Mesenchymal stem cell (in vitro differentiated cells and primary cell): ENCODE measurements at regions not wholly inside any gene's neighbourhood (a gene's known extent, or its start where the extent isn't known, plus 50 kb on each side); places are given as distances from the start of the nearest gene placed in this dataset.

ENCODE experiments used
- DNase-seq: peaks from one replicate; pipeline ENCODE4 v3.0.0-alpha.2; 2013
- H2AFZ ChIP-seq: one replicate; pipeline ENCODE4 v1.6.1; 2013; ENCODE audit warnings: low read depth, mild to moderate bottlenecking, control low read depth, inconsistent platforms, low read length, moderate library complexity
- H2AK5ac ChIP-seq: 2 replicates; pipeline ENCODE4 v1.6.1; 2013; ENCODE audit warnings: low read length, moderate library complexity, mild to moderate bottlenecking, inconsistent platforms; ENCODE audit not compliant: severe bottlenecking
- H2BK120ac ChIP-seq: one replicate; pipeline ENCODE4 v1.6.1; 2013; ENCODE audit warnings: low read depth, mild to moderate bottlenecking, inconsistent platforms, low read length, moderate library complexity
- H2BK12ac ChIP-seq, 2 experiments: one replicate each; pipeline ENCODE4 v1.6.1; 2013; ENCODE audit warnings: inconsistent platforms in 2 of 2, low read length in 2 of 2, mild to moderate bottlenecking in 2 of 2, moderate library complexity in 2 of 2, control low read depth in 1 of 2
- H2BK15ac ChIP-seq: one replicate; pipeline ENCODE4 v1.6.1; 2013; ENCODE audit warnings: mild to moderate bottlenecking, low read depth, inconsistent platforms; ENCODE audit not compliant: poor library complexity, severe bottlenecking
- H2BK5ac ChIP-seq: 2 replicates; pipeline ENCODE4 v1.6.1; 2013; ENCODE audit warnings: low read depth, mild to moderate bottlenecking, low read length, control low read depth, inconsistent platforms; ENCODE audit not compliant: poor library complexity, severe bottlenecking
- H3K14ac ChIP-seq, 2 experiments: one replicate each; pipeline ENCODE4 v1.6.1; 2013; ENCODE audit warnings: inconsistent platforms in 2 of 2, low read length in 2 of 2, control low read depth in 1 of 2, mild to moderate bottlenecking in 1 of 2, moderate library complexity in 1 of 2
- H3K18ac ChIP-seq, 2 experiments: one replicate each; pipeline ENCODE4 v1.6.1; 2013; ENCODE audit warnings: inconsistent platforms in 2 of 2, low read length in 2 of 2, control low read depth in 1 of 2, low read depth in 1 of 2, mild to moderate bottlenecking in 1 of 2
- H3K23ac ChIP-seq, 2 experiments: one replicate each; pipeline ENCODE4 v1.6.1; 2013; ENCODE audit warnings: inconsistent platforms in 2 of 2, low read length in 2 of 2, mild to moderate bottlenecking in 2 of 2, moderate library complexity in 2 of 2, control low read depth in 1 of 2
- H3K27ac ChIP-seq: 2 replicates; pipeline ENCODE4 v1.5.1; 2013; ENCODE audit warnings: mild to moderate bottlenecking, moderate library complexity, low read length, control low read depth, inconsistent platforms; ENCODE audit not compliant: poor library complexity, severe bottlenecking
- H3K27me3 ChIP-seq, 2 experiments: 2 replicates each; pipeline versions ENCODE4 v1.6.1 to v1.7.0; 2013; ENCODE audit warnings: low read length in 2 of 2, mild to moderate bottlenecking in 2 of 2, moderate library complexity in 2 of 2, control low read depth in 1 of 2, inconsistent platforms in 1 of 2; ENCODE audit not compliant: control insufficient read depth in 1 of 2, insufficient read depth in 1 of 2
- H3K36me3 ChIP-seq, 2 experiments: 2 replicates each; pipeline versions ENCODE4 v1.6.1 to v1.7.0; 2013; ENCODE audit warnings: low read length in 2 of 2, control low read depth in 1 of 2, inconsistent platforms in 1 of 2, low read depth in 1 of 2, mild to moderate bottlenecking in 1 of 2; ENCODE audit not compliant: insufficient read depth in 2 of 2, control insufficient read depth in 1 of 2
- H3K4ac ChIP-seq, 2 experiments: one replicate each; pipeline ENCODE4 v1.6.1; 2013; ENCODE audit warnings: inconsistent platforms in 2 of 2, low read length in 2 of 2, mild to moderate bottlenecking in 2 of 2, moderate library complexity in 2 of 2, control low read depth in 1 of 2, low read depth in 1 of 2
- H3K4me1 ChIP-seq: 2 replicates; pipeline ENCODE4 v1.6.1; 2013; ENCODE audit warnings: low read depth, low read length, control low read depth; ENCODE audit not compliant: control insufficient read depth, insufficient read depth
- H3K4me2 ChIP-seq: 2 replicates; pipeline ENCODE4 v1.6.1; 2013; ENCODE audit warnings: low read length, mild to moderate bottlenecking, inconsistent platforms; ENCODE audit not compliant: poor library complexity, severe bottlenecking
- H3K4me3 ChIP-seq, 2 experiments: 2 replicates each; pipeline versions ENCODE4 v1.5.1 to v1.7.0; 2013; ENCODE audit warnings: low read length in 2 of 2, mild to moderate bottlenecking in 2 of 2, control low read depth in 1 of 2, low read depth in 1 of 2; ENCODE audit not compliant: insufficient read depth in 1 of 2
- H3K79me1 ChIP-seq: replicated peaks from 2 replicates; pipeline ENCODE4 v1.6.1; 2013; ENCODE audit warnings: mild to moderate bottlenecking, control low read depth, low read length, inconsistent platforms; ENCODE audit not compliant: poor library complexity, severe bottlenecking
- H3K9ac ChIP-seq: 2 replicates; pipeline ENCODE4 v1.7.0; 2013; ENCODE audit warnings: mild to moderate bottlenecking, low read length, moderate library complexity
- H3K9me3 ChIP-seq: 2 replicates; pipeline ENCODE4 v1.7.0; 2013; ENCODE audit warnings: mild to moderate bottlenecking, low read length; ENCODE audit not compliant: control insufficient read depth
- H4K8ac ChIP-seq: one replicate; pipeline ENCODE4 v1.6.1; 2013; ENCODE audit warnings: inconsistent platforms, mild to moderate bottlenecking, low read length, moderate library complexity
- H4K91ac ChIP-seq: one replicate; pipeline ENCODE4 v1.6.1; 2013; ENCODE audit warnings: mild to moderate bottlenecking, low read length, inconsistent platforms
- WGBS: methylation state at CpG from one replicate; pipeline ENCODE4 v1.1.7; 2013; ENCODE audit warnings: mixed read lengths; 5-methylcytosine and 5-hydroxymethylcytosine counted together

GRCh38 chr2:56117764-56118163 lies 66.0 kb upstream of the CCDC85A start:
- Histone ChIP-seq H4K91ac (no peak overlapping the region), H4K8ac (no peak overlapping the region), H3K27ac (no peak overlapping the region), H3K18ac (no peak overlapping the region), H3K79me1 (no peaks in the 10 kb centered on the region), H3K4me2 (no peak overlapping the region), H2BK15ac (no peak overlapping the region), H3K4me3 (no peak overlapping the region), H3K9me3 (no peaks in the 10 kb centered on the region), H2BK120ac (no peak overlapping the region), H3K4ac (no peak overlapping the region), H2AFZ (no peak overlapping the region), H2AK5ac (no peak overlapping the region), H3K36me3 (no peaks in the 10 kb centered on the region), H3K9ac (no peak overlapping the region), H2BK12ac (no peak overlapping the region), H2BK5ac (no peak overlapping the region), H3K23ac (no peak overlapping the region), H3K27me3 (peaks cover 0 to 32% of the 10 kb centered on the region in 2 experiments), H3K4me1 (no peaks in the 10 kb centered on the region), H3K14ac (no peak overlapping the region)
- DNase-seq: no peak
- 83% methylated on average over 4 of the region's 4 CpGs for WGBS

GRCh38 chr2:56118474-56118873 lies 65.3 kb upstream of the CCDC85A start:
- Histone ChIP-seq H3K4me3 (no peak overlapping the region), H3K4me1 (no peaks in the 10 kb centered on the region), H2BK12ac (no peak overlapping the region), H3K27ac (no peak overlapping the region), H4K8ac (no peak overlapping the region), H2BK5ac (no peak overlapping the region), H3K14ac (no peak overlapping the region), H3K4ac (no peak overlapping the region), H2AFZ (no peak overlapping the region), H2BK120ac (no peak overlapping the region), H3K23ac (no peak overlapping the region), H3K79me1 (no peaks in the 10 kb centered on the region), H2AK5ac (no peak overlapping the region), H3K9me3 (no peaks in the 10 kb centered on the region), H3K9ac (no peak overlapping the region), H3K4me2 (no peak overlapping the region), H4K91ac (no peak overlapping the region), H3K36me3 (no peaks in the 10 kb centered on the region), H3K18ac (no peak overlapping the region), H2BK15ac (no peak overlapping the region), H3K27me3 (peaks cover 0 to 32% of the 10 kb centered on the region in 2 experiments)
- 79% methylated on average over 4 of the region's 4 CpGs for WGBS
- no peak for DNase-seq

GRCh38 chr2:56121995-56122394 lies 61.8 kb upstream of the CCDC85A start:
- no peak overlapping the region for H3K9ac ChIP-seq
- no peak overlapping the region for H2AK5ac ChIP-seq
- H4K91ac ChIP-seq: no peak overlapping the region
- DNase-seq: no peak
- no peak overlapping the region for H3K4me3 ChIP-seq
- peak overlapping the region in 1 of 2 experiments; percentile 21 for H3K14ac ChIP-seq
- 94% methylated on average over 1 of the region's 1 CpG for WGBS
- no peak overlapping the region for H3K18ac ChIP-seq
- H4K8ac ChIP-seq: no peak overlapping the region
- no peak overlapping the region for H2BK5ac ChIP-seq
- H3K4me2 ChIP-seq: no peak overlapping the region
- no peaks in the 10 kb centered on the region for H3K36me3 ChIP-seq
- no peak overlapping the region for H2BK15ac ChIP-seq
- peaks cover 0 to 42% of the 10 kb centered on the region in 2 experiments for H3K27me3 ChIP-seq
- no peak overlapping the region for H2BK12ac ChIP-seq
- H3K23ac ChIP-seq: no peak overlapping the region
- no peaks in the 10 kb centered on the region for H3K9me3 ChIP-seq
- H3K4ac ChIP-seq: no peak overlapping the region
- no peak overlapping the region for H2BK120ac ChIP-seq
- no peaks in the 10 kb centered on the region for H3K4me1 ChIP-seq
- H2AFZ ChIP-seq: no peak overlapping the region
- no peaks in the 10 kb centered on the region for H3K79me1 ChIP-seq
- no peak overlapping the region for H3K27ac ChIP-seq

- Histone ChIP-seq H3K18ac (no peak overlapping the region), H3K27ac (no peak overlapping the region), H3K4me1 (no peaks in the 10 kb centered on the region), H3K36me3 (no peaks in the 10 kb centered on the region), H4K8ac (no peak overlapping the region), H3K4me3 (no peak overlapping the region), H3K23ac (no peak overlapping the region), H2AFZ (no peak overlapping the region), H3K4ac (no peak overlapping the region), H3K9ac (no peak overlapping the region), H2BK120ac (no peak overlapping the region), H2BK15ac (no peak overlapping the region), H3K9me3 (no peaks in the 10 kb centered on the region), H2BK12ac (no peak overlapping the region), H3K4me2 (no peak overlapping the region), H4K91ac (no peak overlapping the region), H3K27me3 (peaks cover 0 to 38% of the 10 kb centered on the region in 2 experiments), H2BK5ac (no peak overlapping the region), H3K14ac (no peak overlapping the region), H2AK5ac (no peak overlapping the region), H3K79me1 (no peaks in the 10 kb centered on the region)
- 91% methylated on average over 1 of the region's 1 CpG for WGBS
- no peak for DNase-seq
Observed at GRCh38 chr2:56123538-56123937, 60.3 kb upstream of the CCDC85A start.
